ENCODE measurements at regions not wholly inside any gene's neighbourhood (a gene's known extent, or its start where the extent isn't known, plus 50 kb on each side); places are given as distances from the start of the nearest gene placed in this dataset.

GRCh38 chr10:46232084-46232483, 54.7 kb upstream of the ANTXRL start:
- H3K36me3 ChIP-seq (ENCODE audit: control insufficient read depth in 2 of 2, insufficient read depth in 2 of 2, low read length in 1 of 2) = no peaks in the 10 kb centered on the region
- no peak overlapping the region for H3K27ac ChIP-seq (ENCODE audit: low read depth in 2 of 2, low read length in 1 of 2)
- H3K4me1 ChIP-seq (ENCODE audit: control insufficient read depth in 2 of 2, insufficient read depth in 2 of 2, low read length in 1 of 2) = peaks cover 0 to 2% of the 10 kb centered on the region in 2 donors
- H3K9me3 ChIP-seq (ENCODE audit: control insufficient read depth in 2 of 2, insufficient read depth in 1 of 2, low read depth in 1 of 2, low read length in 1 of 2) = no peaks in the 10 kb centered on the region
- 90 to 94% methylated on average over 2 of the region's 2 CpGs for WGBS, 2 donors
- no peak overlapping the region for H3K4me3 ChIP-seq (ENCODE audit: low read depth in 1 of 2, low read length in 2 of 2)
- no peaks in the 10 kb centered on the region for H3K27me3 ChIP-seq (ENCODE audit: control insufficient read depth in 1 of 2, insufficient read depth in 2 of 2, low read length in 2 of 2)

- H3K9me3 ChIP-seq (ENCODE audit: control insufficient read depth in 2 of 2, insufficient read depth in 1 of 2, low read depth in 1 of 2, low read length in 1 of 2) = no peaks in the 10 kb centered on the region
- H3K4me3 ChIP-seq (ENCODE audit: low read depth in 1 of 2, low read length in 2 of 2) = no peak overlapping the region
- no peaks in the 10 kb centered on the region for H3K36me3 ChIP-seq (ENCODE audit: control insufficient read depth in 2 of 2, insufficient read depth in 2 of 2, low read length in 1 of 2)
- peaks cover 0 to 2% of the 10 kb centered on the region in 2 donors for H3K4me1 ChIP-seq (ENCODE audit: control insufficient read depth in 2 of 2, insufficient read depth in 2 of 2, low read length in 1 of 2)
- H3K27ac ChIP-seq (ENCODE audit: low read depth in 2 of 2, low read length in 1 of 2) = no peak overlapping the region
- WGBS, 2 donors = 89 to 92% methylated on average over 9 of the region's 9 CpGs
- H3K27me3 ChIP-seq (ENCODE audit: control insufficient read depth in 1 of 2, insufficient read depth in 2 of 2, low read length in 2 of 2) = no peaks in the 10 kb centered on the region
Measured at GRCh38 chr10:46232666-46233065, 54.1 kb upstream of the ANTXRL start.

GRCh38 chr10:46233181-46233580, 53.6 kb upstream of the ANTXRL start:
- H3K27me3 ChIP-seq (ENCODE audit: control insufficient read depth in 1 of 2, insufficient read depth in 2 of 2, low read length in 2 of 2) = no peaks in the 10 kb centered on the region
- H3K27ac ChIP-seq (ENCODE audit: low read depth in 2 of 2, low read length in 1 of 2) = no peak overlapping the region
- no peak overlapping the region for H3K4me3 ChIP-seq (ENCODE audit: low read depth in 1 of 2, low read length in 2 of 2)
- WGBS, 2 donors = 75 to 77% methylated on average over 3 of the region's 3 CpGs
- H3K4me1 ChIP-seq (ENCODE audit: control insufficient read depth in 2 of 2, insufficient read depth in 2 of 2, low read length in 1 of 2) = peaks cover 0 to 2% of the 10 kb centered on the region in 2 donors
- no peaks in the 10 kb centered on the region for H3K9me3 ChIP-seq (ENCODE audit: control insufficient read depth in 2 of 2, insufficient read depth in 1 of 2, low read depth in 1 of 2, low read length in 1 of 2)
- no peaks in the 10 kb centered on the region for H3K36me3 ChIP-seq (ENCODE audit: control insufficient read depth in 2 of 2, insufficient read depth in 2 of 2, low read length in 1 of 2)

- H3K9me3 ChIP-seq (ENCODE audit: control insufficient read depth in 2 of 2, insufficient read depth in 1 of 2, low read depth in 1 of 2, low read length in 1 of 2) = no peaks in the 10 kb centered on the region
- 71 to 80% methylated on average over 3 of the region's 3 CpGs for WGBS, 2 donors
Measured at GRCh38 chr10:46234026-46234425, 52.8 kb upstream of the ANTXRL start.

GRCh38 chr10:46234431-46235060, 52.3 kb upstream of the ANTXRL start:
- WGBS, 2 donors = 84 to 89% methylated on average over 10 of the region's 10 CpGs

More at GRCh38 chr10:46234026-46234425, 52.8 kb upstream of the ANTXRL start:
- no peaks in the 10 kb centered on the region for H3K27me3 ChIP-seq (ENCODE audit: control insufficient read depth in 1 of 2, insufficient read depth in 2 of 2, low read length in 2 of 2)
- H3K4me3 ChIP-seq (ENCODE audit: low read depth in 1 of 2, low read length in 2 of 2) = no peak overlapping the region
- H3K4me1 ChIP-seq (ENCODE audit: control insufficient read depth in 2 of 2, insufficient read depth in 2 of 2, low read length in 1 of 2) = no peaks in the 10 kb centered on the region
- H3K27ac ChIP-seq (ENCODE audit: low read depth in 2 of 2, low read length in 1 of 2) = no peak overlapping the region
- H3K36me3 ChIP-seq (ENCODE audit: control insufficient read depth in 2 of 2, insufficient read depth in 2 of 2, low read length in 1 of 2) = no peaks in the 10 kb centered on the region

GRCh38 chr10:46235705-46236545, 50.9 kb upstream of the ANTXRL start:
- Histone ChIP-seq H3K36me3 (ENCODE audit: control insufficient read depth in 2 of 2, insufficient read depth in 2 of 2, low read length in 1 of 2) (no peaks in the 10 kb centered on the region), H3K4me3 (ENCODE audit: low read depth in 1 of 2, low read length in 2 of 2) (no peak overlapping the region), H3K9me3 (ENCODE audit: control insufficient read depth in 2 of 2, insufficient read depth in 1 of 2, low read depth in 1 of 2, low read length in 1 of 2) (no peaks in the 10 kb centered on the region), H3K27me3 (ENCODE audit: control insufficient read depth in 1 of 2, insufficient read depth in 2 of 2, low read length in 2 of 2) (no peaks in the 10 kb centered on the region), H3K4me1 (ENCODE audit: control insufficient read depth in 2 of 2, insufficient read depth in 2 of 2, low read length in 1 of 2) (no peaks in the 10 kb centered on the region), H3K27ac (ENCODE audit: low read depth in 2 of 2, low read length in 1 of 2) (no peak overlapping the region)
- 67 to 74% methylated on average over 4 to 5 of the region's 5 CpGs for WGBS, 2 donors

More at GRCh38 chr10:46234431-46235060, 52.3 kb upstream of the ANTXRL start:
- Histone ChIP-seq H3K4me1 (ENCODE audit: control insufficient read depth in 2 of 2, insufficient read depth in 2 of 2, low read length in 1 of 2) (no peaks in the 10 kb centered on the region), H3K36me3 (ENCODE audit: control insufficient read depth in 2 of 2, insufficient read depth in 2 of 2, low read length in 1 of 2) (no peaks in the 10 kb centered on the region), H3K27ac (ENCODE audit: low read depth in 2 of 2, low read length in 1 of 2) (no peak overlapping the region), H3K27me3 (ENCODE audit: control insufficient read depth in 1 of 2, insufficient read depth in 2 of 2, low read length in 2 of 2) (no peaks in the 10 kb centered on the region), H3K9me3 (ENCODE audit: control insufficient read depth in 2 of 2, insufficient read depth in 1 of 2, low read depth in 1 of 2, low read length in 1 of 2) (no peaks in the 10 kb centered on the region), H3K4me3 (ENCODE audit: low read depth in 1 of 2, low read length in 2 of 2) (no peak overlapping the region)

- 66 to 77% methylated on average over 2 of the region's 2 CpGs for WGBS, 2 donors
- Histone ChIP-seq H3K9me3 (ENCODE audit: control insufficient read depth in 2 of 2, insufficient read depth in 1 of 2, low read depth in 1 of 2, low read length in 1 of 2) (no peaks in the 10 kb centered on the region), H3K4me3 (ENCODE audit: low read depth in 1 of 2, low read length in 2 of 2) (no peak overlapping the region), H3K27me3 (ENCODE audit: control insufficient read depth in 1 of 2, insufficient read depth in 2 of 2, low read length in 2 of 2) (no peaks in the 10 kb centered on the region), H3K36me3 (ENCODE audit: control insufficient read depth in 2 of 2, insufficient read depth in 2 of 2, low read length in 1 of 2) (no peaks in the 10 kb centered on the region), H3K4me1 (ENCODE audit: control insufficient read depth in 2 of 2, insufficient read depth in 2 of 2, low read length in 1 of 2) (no peaks in the 10 kb centered on the region), H3K27ac (ENCODE audit: low read depth in 2 of 2, low read length in 1 of 2) (no peak overlapping the region)
Measured at GRCh38 chr10:46236546-46236887, 50.3 kb upstream of the ANTXRL start.

GRCh38 chr10:46236941-46237681, 49.7 kb upstream of the ANTXRL start:
- Histone ChIP-seq H3K9me3 (ENCODE audit: control insufficient read depth in 2 of 2, insufficient read depth in 1 of 2, low read depth in 1 of 2, low read length in 1 of 2) (no peaks in the 10 kb centered on the region), H3K4me1 (ENCODE audit: control insufficient read depth in 2 of 2, insufficient read depth in 2 of 2, low read length in 1 of 2) (no peaks in the 10 kb centered on the region)
- WGBS, 2 donors = 95 to 97% methylated on average over 5 of the region's 5 CpGs

More at GRCh38 chr10:46236941-46237681, 49.7 kb upstream of the ANTXRL start:
- Histone ChIP-seq H3K27me3 (ENCODE audit: control insufficient read depth in 1 of 2, insufficient read depth in 2 of 2, low read length in 2 of 2) (no peaks in the 10 kb centered on the region), H3K27ac (ENCODE audit: low read depth in 2 of 2, low read length in 1 of 2) (no peak overlapping the region), H3K36me3 (ENCODE audit: control insufficient read depth in 2 of 2, insufficient read depth in 2 of 2, low read length in 1 of 2) (no peaks in the 10 kb centered on the region), H3K4me3 (ENCODE audit: low read depth in 1 of 2, low read length in 2 of 2) (no peak overlapping the region)
